ENCODE measurements at regions not wholly inside any gene's neighbourhood (a gene's known extent, or its start where the extent isn't known, plus 50 kb on each side); places are given as distances from the start of the nearest gene placed in this dataset.

DNA sequence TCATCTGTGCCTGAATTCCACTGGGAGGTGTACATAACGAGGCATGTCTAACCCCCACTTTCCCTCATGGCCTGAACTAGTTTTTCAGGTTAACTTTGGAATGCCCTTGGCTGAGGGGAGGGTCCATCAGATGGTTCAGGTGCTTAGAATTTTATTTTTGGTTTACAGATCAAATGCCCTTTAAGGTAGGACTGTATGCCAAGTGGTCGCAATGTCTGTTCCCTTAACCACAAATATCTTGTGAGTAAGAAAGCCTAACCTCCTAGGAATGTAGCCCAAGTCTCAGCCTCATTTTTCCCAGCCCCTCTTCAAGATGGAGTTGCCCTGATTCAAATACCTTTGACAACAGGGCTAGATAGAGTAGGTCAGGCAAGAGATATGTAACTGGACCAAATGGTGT lies 78.4 kb downstream of the RNASET2 start:
- H3K4me3 ChIP-seq (ENCODE audit: low read depth, low read length), result no peak overlapping the region
- TF ChIP-seq, protein P1, sequence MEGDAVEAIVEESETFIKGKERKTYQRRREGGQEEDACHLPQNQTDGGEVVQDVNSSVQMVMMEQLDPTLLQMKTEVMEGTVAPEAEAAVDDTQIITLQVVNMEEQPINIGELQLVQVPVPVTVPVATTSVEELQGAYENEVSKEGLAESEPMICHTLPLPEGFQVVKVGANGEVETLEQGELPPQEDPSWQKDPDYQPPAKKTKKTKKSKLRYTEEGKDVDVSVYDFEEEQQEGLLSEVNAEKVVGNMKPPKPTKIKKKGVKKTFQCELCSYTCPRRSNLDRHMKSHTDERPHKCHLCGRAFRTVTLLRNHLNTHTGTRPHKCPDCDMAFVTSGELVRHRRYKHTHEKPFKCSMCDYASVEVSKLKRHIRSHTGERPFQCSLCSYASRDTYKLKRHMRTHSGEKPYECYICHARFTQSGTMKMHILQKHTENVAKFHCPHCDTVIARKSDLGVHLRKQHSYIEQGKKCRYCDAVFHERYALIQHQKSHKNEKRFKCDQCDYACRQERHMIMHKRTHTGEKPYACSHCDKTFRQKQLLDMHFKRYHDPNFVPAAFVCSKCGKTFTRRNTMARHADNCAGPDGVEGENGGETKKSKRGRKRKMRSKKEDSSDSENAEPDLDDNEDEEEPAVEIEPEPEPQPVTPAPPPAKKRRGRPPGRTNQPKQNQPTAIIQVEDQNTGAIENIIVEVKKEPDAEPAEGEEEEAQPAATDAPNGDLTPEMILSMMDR (IDR thresholded peaks at IDR 0.05; ENCODE audit: low read depth, low read length, missing control alignments), result no peak
- DNase-seq (ENCODE audit: low read depth), result no peak

DNA sequence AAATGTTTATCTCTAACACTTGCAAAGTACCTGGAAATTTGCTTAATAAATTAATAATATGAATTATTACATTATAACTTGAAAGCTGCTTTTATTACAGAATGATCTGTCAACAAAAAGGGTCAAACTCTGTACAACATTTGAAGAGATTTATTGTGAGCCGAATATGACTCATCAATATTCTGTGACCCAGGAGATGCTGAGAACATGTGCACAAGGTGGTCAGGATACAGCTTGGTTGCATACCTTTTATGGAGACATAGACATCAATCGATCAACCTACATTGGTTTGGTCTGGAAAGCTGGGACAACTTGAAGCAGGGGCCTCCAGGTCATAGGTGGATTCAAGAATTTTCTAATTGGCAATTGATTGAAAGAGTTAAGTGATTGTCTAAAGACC lies 79.0 kb downstream of the RNASET2 start:
- TF ChIP-seq, protein P1 (IDR thresholded peaks at IDR 0.05; ENCODE audit: low read depth, low read length, missing control alignments), result no peak
- no peak overlapping the region for H3K4me3 ChIP-seq (ENCODE audit: low read depth, low read length)
- DNase-seq (ENCODE audit: low read depth), result no peak

DNA sequence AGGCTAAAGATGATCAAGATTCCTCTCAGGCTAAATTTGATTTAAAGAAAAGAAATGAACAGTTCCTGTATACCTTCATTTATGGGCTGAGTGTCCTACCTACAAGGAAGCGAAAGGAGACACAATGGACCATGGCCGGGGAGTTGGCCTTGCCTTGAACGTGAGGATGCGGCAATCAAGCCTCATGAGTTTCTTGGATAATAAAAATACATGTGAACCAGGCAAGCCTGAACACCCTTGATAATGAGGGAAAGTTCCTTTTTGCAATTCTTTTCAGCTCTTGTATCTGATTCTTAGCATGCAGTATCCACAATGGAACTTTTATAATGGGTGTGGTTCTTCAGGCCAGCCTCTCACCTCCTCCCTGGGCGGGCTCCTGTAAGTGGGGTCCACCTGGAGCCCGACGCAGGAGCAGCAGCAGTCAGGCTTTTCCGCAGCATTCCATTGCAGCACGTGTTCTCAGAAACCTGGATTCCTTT lies 83.8 kb downstream of the RNASET2 start:
- TF ChIP-seq, protein P1 (IDR thresholded peaks at IDR 0.05; ENCODE audit: low read depth, low read length, missing control alignments), result no peak
- DNase-seq (ENCODE audit: low read depth), result no peak
- no peak overlapping the region for H3K4me3 ChIP-seq (ENCODE audit: low read depth, low read length)

DNA sequence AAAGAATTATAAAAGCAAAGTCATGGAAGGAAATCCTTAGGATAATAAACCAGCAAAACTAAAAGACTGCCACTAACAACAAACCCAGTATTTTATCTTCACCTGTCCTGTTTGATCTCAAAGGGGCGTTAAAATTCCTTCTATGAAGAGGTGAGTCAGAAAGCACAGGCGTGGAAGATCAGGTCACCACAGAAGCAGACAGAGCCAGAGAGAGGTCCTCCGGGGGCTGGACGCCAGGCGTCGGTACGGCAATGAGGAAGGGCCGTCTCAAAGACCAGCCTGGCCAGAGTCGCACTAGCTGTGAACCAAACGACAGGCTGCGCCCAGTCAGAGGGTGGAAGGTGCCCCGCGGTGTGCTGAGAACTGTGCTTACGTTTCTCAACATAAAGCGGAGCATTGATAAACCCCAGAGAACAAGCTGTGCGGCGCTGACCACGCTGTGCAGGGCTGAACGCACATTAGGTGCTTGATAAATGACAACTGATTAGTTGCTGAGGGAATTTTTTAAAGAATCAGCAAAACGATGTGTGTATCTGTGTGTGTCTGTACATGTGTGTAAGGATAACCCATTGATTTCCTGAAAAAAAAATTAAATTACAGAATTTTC lies 85.6 kb downstream of the RNASET2 start:
- DNase-seq (ENCODE audit: low read depth), result no peak
- TF ChIP-seq, protein P1 (IDR thresholded peaks at IDR 0.05; ENCODE audit: low read depth, low read length, missing control alignments), result no peak
- H3K4me3 ChIP-seq (ENCODE audit: low read depth, low read length), result no peak overlapping the region

DNA sequence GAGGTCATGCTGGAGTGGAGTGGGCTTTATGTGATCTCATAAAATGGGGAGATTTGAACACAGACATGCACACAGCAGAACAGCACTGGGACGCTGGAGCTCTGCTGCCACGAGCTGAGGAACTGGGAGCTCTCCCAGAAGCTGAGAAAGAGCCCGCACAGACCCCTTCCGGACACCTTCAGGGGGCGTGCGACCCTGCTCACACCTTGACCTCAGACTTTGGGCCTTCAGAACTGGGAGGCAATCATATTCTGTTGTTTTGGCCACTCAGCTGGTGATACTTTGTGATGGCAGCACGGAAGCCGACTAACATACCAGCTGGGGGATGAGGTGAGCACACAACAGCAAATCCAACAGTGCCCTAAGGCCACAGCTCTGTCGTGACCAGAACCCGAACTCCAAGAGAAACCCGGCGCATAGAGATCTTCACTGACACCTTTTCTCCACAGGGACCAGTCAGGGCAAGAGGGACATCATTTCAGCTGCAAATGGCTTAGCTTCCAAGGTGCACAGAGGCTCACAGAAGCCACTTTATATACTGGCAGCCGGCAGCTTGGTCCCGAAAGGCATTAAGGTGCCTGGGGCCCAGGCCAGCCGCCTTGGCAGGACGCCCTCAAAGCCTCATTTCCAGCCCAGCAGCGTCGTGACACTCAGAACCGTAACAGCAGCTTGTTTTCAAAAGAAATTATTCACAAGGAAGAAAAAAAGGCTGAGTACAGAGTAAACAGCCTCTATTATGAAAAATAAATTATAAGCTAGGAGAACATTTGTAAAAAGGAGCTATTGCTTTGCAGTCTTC lies 89.3 kb downstream of the RNASET2 start:
- DNase-seq (ENCODE audit: low read depth), result no peak
- TF ChIP-seq, protein P1 (IDR thresholded peaks at IDR 0.05; ENCODE audit: low read depth, low read length, missing control alignments), result no peak
- H3K4me3 ChIP-seq (ENCODE audit: low read depth, low read length), result no peak overlapping the region

DNA sequence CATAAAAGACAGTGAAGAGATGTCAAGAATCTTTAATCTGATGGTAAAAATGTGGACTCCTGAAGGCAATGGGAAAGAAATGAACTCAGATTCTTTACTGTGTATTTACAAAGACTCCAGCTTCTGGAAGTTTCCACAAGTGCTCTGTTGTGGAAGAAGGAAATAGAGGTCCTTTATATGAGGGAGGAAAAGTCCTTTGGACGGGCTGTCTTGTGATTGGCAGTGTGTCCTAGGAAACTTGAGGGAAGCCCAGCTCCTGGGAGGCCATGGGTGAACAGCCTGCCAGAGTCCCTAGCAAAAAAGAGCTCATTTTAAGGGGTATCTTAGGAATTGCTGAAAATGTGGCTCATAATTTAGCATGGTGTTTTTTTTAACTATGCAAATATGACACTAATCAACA lies 92.0 kb downstream of the RNASET2 start:
- no peak overlapping the region for H3K4me3 ChIP-seq (ENCODE audit: low read depth, low read length)
- DNase-seq (ENCODE audit: low read depth), result no peak
- TF ChIP-seq, protein P1 (IDR thresholded peaks at IDR 0.05; ENCODE audit: low read depth, low read length, missing control alignments), result no peak
